NAMALWA (cell line): ENCODE measurements at regions not wholly inside any gene's neighbourhood (a gene's known extent, or its start where the extent isn't known, plus 50 kb on each side); places are given as distances from the start of the nearest gene placed in this dataset.

Source experiments
- DNase-seq: peaks from one replicate; pipeline ENCODE4 v3.0.0-alpha.2; 2015; ENCODE audit warnings: low spot score

- no peak for DNase-seq
Measured at GRCh38 chr18:40249390-40250080, 1705.5 kb upstream of the PIK3C3 start.

GRCh38 chr18:40245612-40246011, 1709.4 kb upstream of the PIK3C3 start:
- DNase-seq, result peak; percentile 12

- DNase-seq, result no peak
Measured at GRCh38 chr18:40243607-40244006, 1711.4 kb upstream of the PIK3C3 start.

GRCh38 chr18:40235836-40236235, 1719.2 kb upstream of the PIK3C3 start:
- DNase-seq, result no peak

GRCh38 chr18:40235323-40235722, 1719.7 kb upstream of the PIK3C3 start:
- DNase-seq, result no peak

GRCh38 chr18:40233931-40234616, 1721.0 kb upstream of the PIK3C3 start:
- DNase-seq, result no peak

GRCh38 chr18:40222776-40223175, 1732.3 kb upstream of the PIK3C3 start:
- no peak for DNase-seq

- DNase-seq, result no peak
Measured at GRCh38 chr18:40216856-40217255, 1738.2 kb upstream of the PIK3C3 start.

- DNase-seq, result no peak
Measured at GRCh38 chr18:40215979-40216378, 1739.1 kb upstream of the PIK3C3 start.

GRCh38 chr18:40210696-40211095, 1744.3 kb upstream of the PIK3C3 start:
- DNase-seq, result no peak

- DNase-seq, result no peak
Measured at GRCh38 chr18:40208958-40209357, 1746.1 kb upstream of the PIK3C3 start.

GRCh38 chr18:40197711-40198110, 1757.3 kb upstream of the PIK3C3 start:
- no peak for DNase-seq

- DNase-seq, result no peak
Measured at GRCh38 chr18:40186677-40187076, 1768.4 kb upstream of the PIK3C3 start.

- no peak for DNase-seq
Measured at GRCh38 chr18:40179729-40180461, 1775.1 kb upstream of the PIK3C3 start.

- no peak for DNase-seq
Measured at GRCh38 chr18:40168026-40168425, 1787.0 kb upstream of the PIK3C3 start.

GRCh38 chr18:40163254-40163653, 1791.8 kb upstream of the PIK3C3 start:
- no peak for DNase-seq

- no peak for DNase-seq
Measured at GRCh38 chr18:40160361-40160760, 1794.7 kb upstream of the PIK3C3 start.

GRCh38 chr18:40159141-40160017, 1795.7 kb upstream of the PIK3C3 start:
- peak; percentile 32 for DNase-seq

GRCh38 chr18:40157120-40157519, 1797.9 kb upstream of the PIK3C3 start:
- no peak for DNase-seq

GRCh38 chr18:40152859-40153258, 1802.2 kb upstream of the PIK3C3 start:
- DNase-seq, result no peak

GRCh38 chr18:40148960-40149359, 1806.1 kb upstream of the PIK3C3 start:
- no peak for DNase-seq

GRCh38 chr18:40133253-40133652, 1821.8 kb upstream of the PIK3C3 start:
- no peak for DNase-seq
